ENCODE measurements at regions not wholly inside any gene's neighbourhood (a gene's known extent, or its start where the extent isn't known, plus 50 kb on each side); places are given as distances from the start of the nearest gene placed in this dataset.

DNA sequence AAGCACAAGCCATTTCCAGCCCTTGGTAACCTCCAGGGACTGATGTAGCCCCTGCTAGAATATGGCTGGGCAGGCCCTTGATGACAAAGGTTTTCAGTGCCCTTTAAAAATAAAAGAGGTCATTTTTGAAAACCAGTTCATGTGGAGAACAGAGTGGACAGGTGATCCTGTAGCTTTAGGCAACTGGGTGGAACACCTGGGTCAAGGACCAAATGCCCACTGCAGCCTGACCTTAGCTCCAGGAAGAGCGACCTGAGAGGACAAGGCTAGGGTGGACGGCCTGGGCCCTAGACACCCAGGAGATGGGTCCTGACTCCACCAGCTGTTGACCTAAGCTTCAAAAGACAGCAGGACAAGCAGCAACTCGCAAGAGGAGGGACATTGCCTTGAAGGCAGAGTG lies 116.6 kb downstream of the LIPG start:
- Histone ChIP-seq H3K36me3 (ENCODE audit: control insufficient read depth in 2 of 2, extremely low read depth in 1 of 2, insufficient read depth in 2 of 2, low read length in 2 of 2) (no peaks in the 10 kb centered on the region), H3K4me2 (ENCODE audit: insufficient read depth, low read length) (no peak overlapping the region), H3K79me2 (ENCODE audit: control insufficient read depth, insufficient read depth, low read length) (no peaks in the 10 kb centered on the region), H3K9me3 (replicated peaks; ENCODE audit: control insufficient read depth, insufficient read depth, low read length) (no peaks in the 10 kb centered on the region), H2AFZ (ENCODE audit: low read depth, low read length) (peak overlapping the region; percentile 39), H3K27me3 (ENCODE audit: control insufficient read depth in 2 of 2, insufficient read depth in 2 of 2, low read length in 2 of 2) (peaks cover 3 to 4% of the 10 kb centered on the region in 2 experiments), H3K4me3 (replicated peaks in 1 of 3; ENCODE audit: insufficient read depth in 1 of 3, low read depth in 1 of 3, low read length in 3 of 3) (no peak overlapping the region), H3K4me1 (ENCODE audit: control insufficient read depth, extremely low read depth, insufficient read depth, low read length) (peaks cover 27% of the 10 kb centered on the region), H3K9ac (replicated peaks; ENCODE audit: extremely low read depth, insufficient read depth, low read length) (no peak overlapping the region), H3K9me1 (replicated peaks; ENCODE audit: control insufficient read depth, extremely low read depth, insufficient read depth, low read length) (no peaks in the 10 kb centered on the region), H4K20me1 (replicated peaks; ENCODE audit: control insufficient read depth, extremely low read depth, insufficient read depth, low read length) (no peaks in the 10 kb centered on the region), H3K27ac (ENCODE audit: insufficient read depth, low read depth, low read length) (no peak overlapping the region)
- ChIA-PET CTCF (no interaction called here), POLR2A (no interaction called here)
- dilution Hi-C loops (cut with MboI; ENCODE audit: extremely low pct_ligation_motif_present, low sequenced_read_pairs) (no loop called here), intact Hi-C loops (cut with micrococcal nuclease) (loop anchor here (1.0 kb wide), 1 partner anchor 14 kb away; no protein-coding TSS in a partner anchor)
- FAIRE-seq (no peak), DNase-seq (ENCODE audit: low read depth, low spot score) (no peak)
- TF ChIP-seq, protein P1, sequence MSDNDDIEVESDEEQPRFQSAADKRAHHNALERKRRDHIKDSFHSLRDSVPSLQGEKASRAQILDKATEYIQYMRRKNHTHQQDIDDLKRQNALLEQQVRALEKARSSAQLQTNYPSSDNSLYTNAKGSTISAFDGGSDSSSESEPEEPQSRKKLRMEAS (IDR thresholded peaks at IDR 0.05; ENCODE audit: insufficient read depth, insufficient read length) = no peak
- TF ChIP-seq JUN (IDR thresholded peaks at IDR 0.05; ENCODE audit: borderline replicate concordance, insufficient read depth, insufficient read length, low read depth) (no peak), GATA2 (IDR thresholded peaks at IDR 0.05; ENCODE audit: insufficient read depth, insufficient read length, low read depth, low read length) (no peak), FOS (IDR thresholded peaks at IDR 0.05; ENCODE audit: borderline replicate concordance, insufficient read depth, low read length) (no peak)
- no TSS peak for BruUV-seq (replicated peaks)

DNA sequence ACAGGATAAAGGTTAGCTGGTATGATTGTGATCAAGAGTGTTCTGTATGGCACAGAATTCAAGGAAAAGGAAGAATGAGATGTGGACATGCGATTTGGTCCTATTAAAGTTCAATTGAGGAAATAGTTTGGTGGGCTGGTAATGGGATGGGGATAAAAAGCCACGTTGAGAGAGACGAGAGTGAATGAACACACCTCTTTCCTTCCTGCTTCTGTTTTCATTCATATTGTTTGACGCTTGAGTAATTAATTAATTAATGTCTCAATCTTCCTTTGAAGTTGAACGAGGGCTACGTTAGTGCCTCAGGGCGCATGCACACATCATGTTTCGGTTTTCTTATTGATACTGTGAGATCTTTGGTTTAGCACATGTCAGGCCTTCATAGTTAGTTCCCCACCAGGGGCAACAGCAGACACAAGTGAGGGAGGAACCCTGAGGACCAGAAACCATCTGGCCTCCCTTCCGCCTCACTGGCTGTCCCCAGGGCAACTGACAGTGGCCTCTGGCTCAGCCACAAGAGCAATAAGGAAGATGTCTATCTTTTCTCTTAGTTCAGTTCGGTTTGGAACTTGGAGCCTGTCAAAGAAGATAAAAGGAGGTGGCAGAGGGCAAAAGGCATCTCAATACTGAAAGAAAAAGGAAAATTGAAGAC lies 116.0 kb downstream of the LIPG start:
- Histone ChIP-seq H3K79me2 (ENCODE audit: control insufficient read depth, insufficient read depth, low read length) (no peaks in the 10 kb centered on the region), H3K9me1 (replicated peaks; ENCODE audit: control insufficient read depth, extremely low read depth, insufficient read depth, low read length) (no peaks in the 10 kb centered on the region), H3K9ac (replicated peaks; ENCODE audit: extremely low read depth, insufficient read depth, low read length) (no peak overlapping the region), H4K20me1 (replicated peaks; ENCODE audit: control insufficient read depth, extremely low read depth, insufficient read depth, low read length) (no peaks in the 10 kb centered on the region), H3K4me1 (ENCODE audit: control insufficient read depth, extremely low read depth, insufficient read depth, low read length) (peaks cover 25% of the 10 kb centered on the region), H3K9me3 (replicated peaks; ENCODE audit: control insufficient read depth, insufficient read depth, low read length) (no peaks in the 10 kb centered on the region), H2AFZ (ENCODE audit: low read depth, low read length) (peak overlapping the region; percentile 28), H3K4me3 (replicated peaks in 1 of 3; ENCODE audit: insufficient read depth in 1 of 3, low read depth in 1 of 3, low read length in 3 of 3) (no peak overlapping the region), H3K27ac (ENCODE audit: insufficient read depth, low read depth, low read length) (peak overlapping the region; percentile 44), H3K27me3 (ENCODE audit: control insufficient read depth in 2 of 2, insufficient read depth in 2 of 2, low read length in 2 of 2) (peaks cover 3 to 4% of the 10 kb centered on the region in 2 experiments), H3K4me2 (ENCODE audit: insufficient read depth, low read length) (peak overlapping the region; percentile 12), H3K36me3 (ENCODE audit: control insufficient read depth in 2 of 2, extremely low read depth in 1 of 2, insufficient read depth in 2 of 2, low read length in 2 of 2) (no peaks in the 10 kb centered on the region)
- FAIRE-seq = peak; percentile 75
- BruUV-seq (replicated peaks) = no TSS peak
- intact Hi-C loops (cut with micrococcal nuclease) (loop anchor here (1.0 kb wide), 1 partner anchor 14 kb away; no protein-coding TSS in a partner anchor), dilution Hi-C loops (cut with MboI; ENCODE audit: extremely low pct_ligation_motif_present, low sequenced_read_pairs) (no loop called here)
- no peak for TF ChIP-seq POLR2A (IDR thresholded peaks at IDR 0.05; ENCODE audit: low read depth, low read length)
- TF ChIP-seq GATA2 (IDR thresholded peaks at IDR 0.05; ENCODE audit: insufficient read depth, insufficient read length, low read depth, low read length) = peak; percentile 67
- TF ChIP-seq JUN (IDR thresholded peaks at IDR 0.05; ENCODE audit: borderline replicate concordance, insufficient read depth, insufficient read length, low read depth) = peak; percentile 4
- ChIA-PET CTCF (no interaction called here), POLR2A (no interaction called here)
- DNase-seq (ENCODE audit: low read depth, low spot score) = peak; percentile 53
